Cardiac muscle cell (in vitro differentiated cells and primary cell): ENCODE measurements at regions not wholly inside any gene's neighbourhood (a gene's known extent, or its start where the extent isn't known, plus 50 kb on each side); places are given as distances from the start of the nearest gene placed in this dataset.

ENCODE experiments used
- DNase-seq, 2 donors: peaks; one replicate each; pipeline versions ENCODE4 v3.0.0 to v3.0.0-alpha.2; 2010 to 2017; ENCODE audit warnings: low read depth in 1 of 2, low spot score in 1 of 2
- H3K27ac ChIP-seq: fragments of 200-600 bp; sonication (generic); 2 replicates; pipeline ENCODE4 v1.5.1; 2016
- H3K27me3 ChIP-seq: fragments of 200-600 bp; sonication (generic); 2 replicates; pipeline ENCODE4 v1.6.0; 2016; ENCODE audit warnings: control low read depth
- H3K36me3 ChIP-seq: fragments of 200-600 bp; sonication (generic); 2 replicates; pipeline ENCODE4 v1.5.1; 2016; ENCODE audit warnings: control low read depth
- H3K4me1 ChIP-seq: fragments of 200-600 bp; sonication (generic); 2 replicates; pipeline ENCODE4 v1.8.1; 2017; ENCODE audit warnings: low read depth, mild to moderate bottlenecking, mixed run types
- H3K4me3 ChIP-seq: fragments of 200-600 bp; sonication (generic); 2 replicates; pipeline ENCODE4 v1.5.1; 2016; ENCODE audit warnings: mild to moderate bottlenecking
- H3K9me3 ChIP-seq: fragments of 200-600 bp; sonication (generic); 2 replicates; pipeline ENCODE4 v1.5.1; 2017; ENCODE audit warnings: low read depth, mild to moderate bottlenecking, control low read depth
- CTCF ChIP-seq: IDR thresholded peaks from 2 replicates; pipeline ENCODE4 v1.5.1; 2012; ENCODE audit warnings: low read depth, mild to moderate bottlenecking, low read length

- DNase-seq, result peak in 1 of 2 donors; percentile 40
- Histone ChIP-seq H3K9me3 (no peaks in the 10 kb centered on the region), H3K36me3 (no peaks in the 10 kb centered on the region), H3K4me1 (no peaks in the 10 kb centered on the region), H3K27me3 (no peaks in the 10 kb centered on the region), H3K27ac (no peak overlapping the region), H3K4me3 (no peak overlapping the region)
- no peak for TF ChIP-seq CTCF
These were observed 1205.1 kb upstream of the CNTN5 start for GRCh38 chr11:97815667-97816066.

GRCh38 chr11:97832451-97832850 lies 1188.3 kb upstream of the CNTN5 start:
- Histone ChIP-seq H3K36me3 (no peaks in the 10 kb centered on the region), H3K27me3 (no peaks in the 10 kb centered on the region), H3K9me3 (no peaks in the 10 kb centered on the region), H3K27ac (no peak overlapping the region), H3K4me1 (no peaks in the 10 kb centered on the region), H3K4me3 (no peak overlapping the region)
- TF ChIP-seq CTCF, result no peak
- no peak for DNase-seq

GRCh38 chr11:97833412-97833811 lies 1187.3 kb upstream of the CNTN5 start:
- DNase-seq, result no peak

GRCh38 chr11:97844016-97844415 lies 1176.7 kb upstream of the CNTN5 start:
- Histone ChIP-seq H3K27me3 (no peaks in the 10 kb centered on the region), H3K9me3 (no peaks in the 10 kb centered on the region), H3K36me3 (no peaks in the 10 kb centered on the region), H3K27ac (no peak overlapping the region), H3K4me3 (no peak overlapping the region), H3K4me1 (no peaks in the 10 kb centered on the region)
- no peak for TF ChIP-seq CTCF
- DNase-seq, result no peak

More at GRCh38 chr11:97833412-97833811, 1187.3 kb upstream of the CNTN5 start:
- no peaks in the 10 kb centered on the region for H3K27me3 ChIP-seq
- H3K4me1 ChIP-seq, result no peaks in the 10 kb centered on the region
- no peaks in the 10 kb centered on the region for H3K36me3 ChIP-seq
- H3K4me3 ChIP-seq, result no peak overlapping the region
- no peak for TF ChIP-seq CTCF
- no peak overlapping the region for H3K27ac ChIP-seq
- H3K9me3 ChIP-seq, result no peaks in the 10 kb centered on the region

GRCh38 chr11:97847730-97848129 lies 1173.0 kb upstream of the CNTN5 start:
- H3K36me3 ChIP-seq, result no peaks in the 10 kb centered on the region
- H3K4me1 ChIP-seq, result no peaks in the 10 kb centered on the region
- no peak for DNase-seq
- no peaks in the 10 kb centered on the region for H3K27me3 ChIP-seq
- no peak overlapping the region for H3K27ac ChIP-seq
- TF ChIP-seq CTCF, result no peak
- H3K4me3 ChIP-seq, result no peak overlapping the region
- H3K9me3 ChIP-seq, result no peaks in the 10 kb centered on the region

- H3K27me3 ChIP-seq, result no peaks in the 10 kb centered on the region
- no peak for TF ChIP-seq CTCF
- no peaks in the 10 kb centered on the region for H3K9me3 ChIP-seq
- H3K4me1 ChIP-seq, result no peaks in the 10 kb centered on the region
- no peak for DNase-seq
- no peak overlapping the region for H3K27ac ChIP-seq
- no peaks in the 10 kb centered on the region for H3K36me3 ChIP-seq
- H3K4me3 ChIP-seq, result no peak overlapping the region
These were observed 1170.0 kb upstream of the CNTN5 start for GRCh38 chr11:97850701-97851100.
